Glutamatergic neuron (in vitro differentiated cells): ENCODE measurements at regions not wholly inside any gene's neighbourhood (a gene's known extent, or its start where the extent isn't known, plus 50 kb on each side); places are given as distances from the start of the nearest gene placed in this dataset.

Source experiments
- DNase-seq: peaks from one replicate; pipeline ENCODE4 v3.0.0; 2022
- H3K27ac Mint-ChIP-seq: one replicate; pipeline ENCODE4 v1.8.0; 2020; ENCODE audit warnings: mild to moderate bottlenecking, mixed read lengths, inconsistent platforms; ENCODE audit not compliant: unreplicated experiment
- H3K27me3 Mint-ChIP-seq: one replicate; pipeline ENCODE4 v1.8.0; 2020; ENCODE audit warnings: mild to moderate bottlenecking, moderate library complexity, mixed read lengths, inconsistent platforms; ENCODE audit not compliant: unreplicated experiment
- H3K36me3 Mint-ChIP-seq: one replicate; pipeline ENCODE4 v1.8.0; 2020; ENCODE audit warnings: mild to moderate bottlenecking, mixed read lengths, inconsistent platforms; ENCODE audit not compliant: unreplicated experiment
- H3K4me1 Mint-ChIP-seq: one replicate; pipeline ENCODE4 v1.8.0; 2020; ENCODE audit warnings: mild to moderate bottlenecking, low read depth, mixed read lengths, inconsistent platforms; ENCODE audit not compliant: unreplicated experiment
- H3K4me3 Mint-ChIP-seq: one replicate; pipeline ENCODE4 v1.8.0; 2020; ENCODE audit warnings: mild to moderate bottlenecking, mixed read lengths, inconsistent platforms; ENCODE audit not compliant: unreplicated experiment
- H3K9me3 Mint-ChIP-seq: one replicate; pipeline ENCODE4 v1.8.0; 2020; ENCODE audit warnings: mild to moderate bottlenecking, moderate library complexity, mixed read lengths, inconsistent platforms; ENCODE audit not compliant: unreplicated experiment
- CTCF ChIP-seq: fragments of 200-600 bp; sonication (generic); IDR thresholded peaks from one replicate; pipeline ENCODE4 v1.5.0; 2021; ENCODE audit not compliant: partially characterized antibody, unreplicated experiment

GRCh38 chr16:52932321-52932720 is 120.4 kb downstream of the CHD9NB start:
- Mint-ChIP-seq H3K4me1 (peaks cover 5% of the 10 kb centered on the region), H3K9me3 (no peaks in the 10 kb centered on the region), H3K27ac (no peak overlapping the region), H3K36me3 (no peaks in the 10 kb centered on the region), H3K27me3 (no peaks in the 10 kb centered on the region), H3K4me3 (no peak overlapping the region)
- DNase-seq, result no peak
- TF ChIP-seq CTCF, result no peak

- H3K4me3 Mint-ChIP-seq, result no peak overlapping the region
- peaks cover 2% of the 10 kb centered on the region for H3K27me3 Mint-ChIP-seq
- H3K4me1 Mint-ChIP-seq, result peaks cover 5% of the 10 kb centered on the region
- no peaks in the 10 kb centered on the region for H3K36me3 Mint-ChIP-seq
- TF ChIP-seq CTCF, result no peak
- no peak for DNase-seq
- no peaks in the 10 kb centered on the region for H3K9me3 Mint-ChIP-seq
- no peak overlapping the region for H3K27ac Mint-ChIP-seq
Observed at GRCh38 chr16:52929478-52930400, 123.0 kb downstream of the CHD9NB start.

GRCh38 chr16:52928955-52929354 is 123.7 kb downstream of the CHD9NB start:
- Mint-ChIP-seq H3K9me3 (no peaks in the 10 kb centered on the region), H3K4me3 (no peak overlapping the region), H3K27ac (no peak overlapping the region), H3K4me1 (peaks cover 5% of the 10 kb centered on the region), H3K36me3 (no peaks in the 10 kb centered on the region), H3K27me3 (peaks cover 2% of the 10 kb centered on the region)
- TF ChIP-seq CTCF, result no peak
- DNase-seq, result no peak

GRCh38 chr16:52925143-52925542 is 127.6 kb downstream of the CHD9NB start:
- Mint-ChIP-seq H3K27ac (no peak overlapping the region), H3K4me1 (peaks cover 4% of the 10 kb centered on the region), H3K27me3 (peaks cover 2% of the 10 kb centered on the region), H3K4me3 (no peak overlapping the region), H3K36me3 (no peaks in the 10 kb centered on the region), H3K9me3 (no peaks in the 10 kb centered on the region)
- no peak for TF ChIP-seq CTCF
- DNase-seq, result no peak

GRCh38 chr16:52924162-52924561 is 128.5 kb downstream of the CHD9NB start:
- Mint-ChIP-seq H3K36me3 (no peaks in the 10 kb centered on the region), H3K4me3 (no peak overlapping the region), H3K4me1 (peaks cover 1% of the 10 kb centered on the region), H3K27ac (no peak overlapping the region), H3K9me3 (no peaks in the 10 kb centered on the region), H3K27me3 (peaks cover 2% of the 10 kb centered on the region)
- no peak for TF ChIP-seq CTCF
- DNase-seq, result no peak
